ENCODE measurements at regions not wholly inside any gene's neighbourhood (a gene's known extent, or its start where the extent isn't known, plus 50 kb on each side); places are given as distances from the start of the nearest gene placed in this dataset.

DNA sequence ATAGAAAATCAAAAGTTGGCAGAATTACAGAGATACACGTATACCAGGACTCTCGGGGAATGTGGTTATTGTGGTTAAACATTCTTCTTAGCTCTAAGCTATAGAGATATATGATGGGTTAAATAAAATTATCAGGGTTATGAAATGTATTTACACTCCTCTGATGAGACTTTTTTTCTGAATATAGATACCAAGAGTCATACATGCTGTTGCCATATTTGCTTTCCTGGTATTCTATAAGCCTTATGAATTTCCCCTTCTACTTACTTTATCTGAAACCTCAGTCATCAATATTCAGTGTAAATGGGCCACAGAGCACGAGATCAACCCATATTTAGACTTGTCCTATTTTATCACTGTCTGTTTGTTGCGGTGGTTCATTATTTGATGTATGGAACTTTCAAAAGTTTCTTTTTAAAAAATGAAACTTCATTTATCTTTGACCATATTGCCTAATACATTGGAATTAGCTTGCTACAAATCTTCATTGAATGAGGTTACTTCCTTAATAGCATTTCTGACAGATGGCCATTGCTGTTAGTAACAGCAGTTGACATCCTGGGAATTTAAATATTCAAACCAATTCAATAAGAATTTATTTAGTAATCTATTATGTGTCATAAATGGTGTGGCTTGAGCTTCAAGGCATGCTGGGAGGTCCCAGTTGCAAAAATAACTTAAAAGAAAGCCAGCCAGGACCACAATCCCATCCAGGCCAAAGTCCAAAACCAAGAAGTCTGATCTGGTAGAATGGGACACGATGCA, 393.5 kb downstream of the PCNX1 start:
- Mint-ChIP-seq H3K36me3 (0 out of 2 replicates have a peak, but pooled peaks cover 2% of the 10 kb centered on the region), H3K27me3 (ENCODE audit: low read depth) (no peaks in the 10 kb centered on the region), H3K4me3 (no peak overlapping the region), H3K9me3 (peaks cover 10% of the 10 kb centered on the region), H3K27ac (no peak overlapping the region), H3K4me1 (no peaks in the 10 kb centered on the region)
- no peak for ATAC-seq
- ChIA-PET CTCF (no interaction called here), POLR2A (no interaction called here)
- no peak for DNase-seq (ENCODE audit: low spot score)
- no peak for TF ChIP-seq FOXP4 (CRISPR knock-in tag; IDR thresholded peaks at IDR 0.05)

- Mint-ChIP-seq H3K27ac (no peak overlapping the region), H3K36me3 (0 out of 2 replicates have a peak, but pooled peaks cover 2% of the 10 kb centered on the region), H3K4me1 (no peaks in the 10 kb centered on the region), H3K27me3 (ENCODE audit: low read depth) (no peaks in the 10 kb centered on the region), H3K9me3 (peaks cover 10% of the 10 kb centered on the region), H3K4me3 (no peak overlapping the region)
- TF ChIP-seq TEAD1 (CRISPR knock-in tag; IDR thresholded peaks at IDR 0.05) (no peak), CREM (CRISPR knock-in tag; IDR thresholded peaks at IDR 0.05) (no peak), ZNF281 (CRISPR knock-in tag; IDR thresholded peaks at IDR 0.05) (no peak), ELF4 (CRISPR knock-in tag; IDR thresholded peaks at IDR 0.05; ENCODE audit: low read depth) (no peak), NFATC4 (CRISPR knock-in tag; IDR thresholded peaks at IDR 0.05) (no peak), NR3C1 (CRISPR knock-in tag; conservative IDR thresholded peaks at IDR 0.05; ENCODE audit: low read depth) (no peak), HMGA2 (CRISPR knock-in tag; IDR thresholded peaks at IDR 0.05) (no peak), GABPB1 (CRISPR knock-in tag; IDR thresholded peaks at IDR 0.05) (no peak), MXD4 (CRISPR knock-in tag; IDR thresholded peaks at IDR 0.05; ENCODE audit: borderline replicate concordance) (no peak), ZNF138 (CRISPR knock-in tag; conservative IDR thresholded peaks at IDR 0.05) (no peak), FOXJ3 (CRISPR knock-in tag; IDR thresholded peaks at IDR 0.05; ENCODE audit: borderline replicate concordance) (no peak), TP53 (CRISPR knock-in tag; IDR thresholded peaks at IDR 0.05) (no peak), AR (CRISPR knock-in tag; IDR thresholded peaks at IDR 0.05) (no peak)
- TF ChIP-seq, protein P1, sequence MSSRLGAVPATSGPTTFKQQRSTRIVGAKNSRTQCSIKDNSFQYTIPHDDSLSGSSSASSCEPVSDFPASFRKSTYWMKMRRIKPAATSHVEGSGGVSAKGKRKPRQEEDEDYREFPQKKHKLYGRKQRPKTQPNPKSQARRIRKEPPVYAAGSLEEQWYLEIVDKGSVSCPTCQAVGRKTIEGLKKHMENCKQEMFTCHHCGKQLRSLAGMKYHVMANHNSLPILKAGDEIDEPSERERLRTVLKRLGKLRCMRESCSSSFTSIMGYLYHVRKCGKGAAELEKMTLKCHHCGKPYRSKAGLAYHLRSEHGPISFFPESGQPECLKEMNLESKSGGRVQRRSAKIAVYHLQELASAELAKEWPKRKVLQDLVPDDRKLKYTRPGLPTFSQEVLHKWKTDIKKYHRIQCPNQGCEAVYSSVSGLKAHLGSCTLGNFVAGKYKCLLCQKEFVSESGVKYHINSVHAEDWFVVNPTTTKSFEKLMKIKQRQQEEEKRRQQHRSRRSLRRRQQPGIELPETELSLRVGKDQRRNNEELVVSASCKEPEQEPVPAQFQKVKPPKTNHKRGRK (CRISPR knock-in tag; IDR thresholded peaks at IDR 0.05; ENCODE audit: borderline replicate concordance): no peak
- CTCF ChIA-PET: no interaction called here
- POLR2A ChIA-PET: no interaction called here
- DNase-seq (ENCODE audit: low spot score) (no peak), ATAC-seq (no peak)
Measured at GRCh38 chr14:71301611-71302010, 394.4 kb downstream of the PCNX1 start.

All from WTC11 (cell line).